Esophagus squamous epithelium (tissue), 4 donors: ENCODE measurements at regions not wholly inside any gene's neighbourhood (a gene's known extent, or its start where the extent isn't known, plus 50 kb on each side); places are given as distances from the start of the nearest gene placed in this dataset.

Experiments
- POLR2A ChIP-seq, 4 donors: fragments of 450-650 bp; IDR thresholded peaks; one replicate each; pipeline ENCODE4 v1.6.1; 2017; ENCODE audit warnings: antibody characterized with exemption in 4 of 4, mild to moderate bottlenecking in 4 of 4, moderate library complexity in 3 of 4
- TF ChIP-seq, protein P1 (sequence below), 6 experiments: fragments of 450-650 bp in 4 of 6; fragments of 200-600 bp in 2 of 6; sonication (generic) in 2 of 6; IDR thresholded peaks; one replicate each; pipeline ENCODE4 v1.5.1; 2016 to 2019; ENCODE audit warnings: antibody characterized with exemption in 6 of 6, mild to moderate bottlenecking in 4 of 6, moderate library complexity in 4 of 6

GRCh38 chr2:133822517-133823225 is 254.4 kb upstream of the NCKAP5 start:
- TF ChIP-seq, protein P1, sequence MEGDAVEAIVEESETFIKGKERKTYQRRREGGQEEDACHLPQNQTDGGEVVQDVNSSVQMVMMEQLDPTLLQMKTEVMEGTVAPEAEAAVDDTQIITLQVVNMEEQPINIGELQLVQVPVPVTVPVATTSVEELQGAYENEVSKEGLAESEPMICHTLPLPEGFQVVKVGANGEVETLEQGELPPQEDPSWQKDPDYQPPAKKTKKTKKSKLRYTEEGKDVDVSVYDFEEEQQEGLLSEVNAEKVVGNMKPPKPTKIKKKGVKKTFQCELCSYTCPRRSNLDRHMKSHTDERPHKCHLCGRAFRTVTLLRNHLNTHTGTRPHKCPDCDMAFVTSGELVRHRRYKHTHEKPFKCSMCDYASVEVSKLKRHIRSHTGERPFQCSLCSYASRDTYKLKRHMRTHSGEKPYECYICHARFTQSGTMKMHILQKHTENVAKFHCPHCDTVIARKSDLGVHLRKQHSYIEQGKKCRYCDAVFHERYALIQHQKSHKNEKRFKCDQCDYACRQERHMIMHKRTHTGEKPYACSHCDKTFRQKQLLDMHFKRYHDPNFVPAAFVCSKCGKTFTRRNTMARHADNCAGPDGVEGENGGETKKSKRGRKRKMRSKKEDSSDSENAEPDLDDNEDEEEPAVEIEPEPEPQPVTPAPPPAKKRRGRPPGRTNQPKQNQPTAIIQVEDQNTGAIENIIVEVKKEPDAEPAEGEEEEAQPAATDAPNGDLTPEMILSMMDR (IDR thresholded peaks at IDR 0.05) = no peak
- no peak for TF ChIP-seq POLR2A (IDR thresholded peaks at IDR 0.05)
